ENCODE measurements at regions not wholly inside any gene's neighbourhood (a gene's known extent, or its start where the extent isn't known, plus 50 kb on each side); places are given as distances from the start of the nearest gene placed in this dataset.

DNA sequence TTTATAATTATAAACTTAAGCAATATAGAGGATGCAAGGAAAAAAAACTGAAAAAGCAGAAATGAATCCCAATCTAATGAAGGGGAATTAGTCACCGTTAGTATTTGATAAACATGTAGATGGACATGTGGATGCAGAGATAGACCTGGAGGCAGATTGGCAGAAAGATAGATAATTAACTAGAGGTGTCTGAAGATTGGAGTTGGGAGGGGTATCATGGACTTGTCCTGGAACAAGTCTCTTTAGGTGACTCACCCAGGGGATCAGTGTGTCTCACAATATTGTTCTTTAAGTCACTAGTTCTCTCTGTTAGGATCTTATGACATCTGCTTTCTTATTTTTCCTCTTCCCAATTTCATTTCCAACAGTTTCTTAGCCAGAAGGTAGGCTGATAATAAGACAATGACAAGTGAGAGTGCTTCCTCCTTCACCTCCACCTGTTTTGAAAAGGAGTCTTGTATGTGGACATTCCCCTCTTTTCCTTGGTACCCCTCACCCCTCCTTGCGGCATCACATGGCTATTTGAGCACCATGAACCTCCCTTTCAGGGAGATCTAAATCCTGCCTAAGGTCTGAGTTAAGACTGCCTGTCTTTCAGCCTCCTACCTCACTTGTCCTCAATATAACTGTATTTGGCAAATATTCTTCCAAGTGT lies 987.7 kb downstream of the TSN start:
- TF ChIP-seq POLR2A (IDR thresholded peaks at IDR 0.05), result no peak
- TF ChIP-seq, protein P1, sequence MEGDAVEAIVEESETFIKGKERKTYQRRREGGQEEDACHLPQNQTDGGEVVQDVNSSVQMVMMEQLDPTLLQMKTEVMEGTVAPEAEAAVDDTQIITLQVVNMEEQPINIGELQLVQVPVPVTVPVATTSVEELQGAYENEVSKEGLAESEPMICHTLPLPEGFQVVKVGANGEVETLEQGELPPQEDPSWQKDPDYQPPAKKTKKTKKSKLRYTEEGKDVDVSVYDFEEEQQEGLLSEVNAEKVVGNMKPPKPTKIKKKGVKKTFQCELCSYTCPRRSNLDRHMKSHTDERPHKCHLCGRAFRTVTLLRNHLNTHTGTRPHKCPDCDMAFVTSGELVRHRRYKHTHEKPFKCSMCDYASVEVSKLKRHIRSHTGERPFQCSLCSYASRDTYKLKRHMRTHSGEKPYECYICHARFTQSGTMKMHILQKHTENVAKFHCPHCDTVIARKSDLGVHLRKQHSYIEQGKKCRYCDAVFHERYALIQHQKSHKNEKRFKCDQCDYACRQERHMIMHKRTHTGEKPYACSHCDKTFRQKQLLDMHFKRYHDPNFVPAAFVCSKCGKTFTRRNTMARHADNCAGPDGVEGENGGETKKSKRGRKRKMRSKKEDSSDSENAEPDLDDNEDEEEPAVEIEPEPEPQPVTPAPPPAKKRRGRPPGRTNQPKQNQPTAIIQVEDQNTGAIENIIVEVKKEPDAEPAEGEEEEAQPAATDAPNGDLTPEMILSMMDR (IDR thresholded peaks at IDR 0.05), result no peak

All from body of pancreas (tissue), 4 donors.